HG03097 (cell line): ENCODE measurements at regions not wholly inside any gene's neighbourhood (a gene's known extent, or its start where the extent isn't known, plus 50 kb on each side); places are given as distances from the start of the nearest gene placed in this dataset.
"Not testable (repeated sequence)": the region's sequence is repeated elsewhere in the genome, so short reads cannot be mapped to it uniquely, and the experiment has no call there.

Source experiments
- ATAC-seq: cut with Tn5 transposase; IDR thresholded peaks from one replicate; pipeline ENCODE4 v1.9.1; 2021; ENCODE audit not compliant: unreplicated experiment, low FRiP score

GRCh38 chr1:143905214-143906179, 66.3 kb downstream of the FAM72C start:
- not testable (repeated sequence) for ATAC-seq

- ATAC-seq: not testable (repeated sequence)
Observed at GRCh38 chr1:143904622-143904979, 67.2 kb downstream of the FAM72C start.

GRCh38 chr1:143903899-143904621, 67.7 kb downstream of the FAM72C start:
- ATAC-seq: not testable (repeated sequence)

DNA sequence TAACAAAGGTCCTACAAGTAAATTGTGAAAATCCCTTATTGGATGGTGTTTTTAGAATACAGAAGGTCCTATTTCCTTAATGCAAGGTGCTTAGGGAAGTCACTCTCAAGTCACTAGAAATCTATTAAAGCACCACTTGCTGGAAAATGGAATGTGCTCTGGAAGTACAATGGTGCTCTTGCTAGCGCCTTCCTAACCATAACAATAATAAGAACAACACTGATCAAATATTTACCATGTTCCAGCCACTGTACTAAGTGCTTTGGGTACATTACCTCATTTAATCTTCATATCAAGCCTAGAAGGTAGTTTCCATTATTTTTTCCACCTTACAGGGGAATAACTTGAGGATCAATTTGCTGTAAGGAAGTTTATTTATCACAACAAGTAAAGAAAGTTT, 75.4 kb downstream of the FAM72C start:
- not testable (repeated sequence) for ATAC-seq

- ATAC-seq: peak; percentile 91
Observed at GRCh38 chr1:143884932-143885574, 86.7 kb downstream of the FAM72C start.

- ATAC-seq: peak; percentile 92
Observed at GRCh38 chr1:143884532-143884931, 87.3 kb downstream of the FAM72C start.

DNA sequence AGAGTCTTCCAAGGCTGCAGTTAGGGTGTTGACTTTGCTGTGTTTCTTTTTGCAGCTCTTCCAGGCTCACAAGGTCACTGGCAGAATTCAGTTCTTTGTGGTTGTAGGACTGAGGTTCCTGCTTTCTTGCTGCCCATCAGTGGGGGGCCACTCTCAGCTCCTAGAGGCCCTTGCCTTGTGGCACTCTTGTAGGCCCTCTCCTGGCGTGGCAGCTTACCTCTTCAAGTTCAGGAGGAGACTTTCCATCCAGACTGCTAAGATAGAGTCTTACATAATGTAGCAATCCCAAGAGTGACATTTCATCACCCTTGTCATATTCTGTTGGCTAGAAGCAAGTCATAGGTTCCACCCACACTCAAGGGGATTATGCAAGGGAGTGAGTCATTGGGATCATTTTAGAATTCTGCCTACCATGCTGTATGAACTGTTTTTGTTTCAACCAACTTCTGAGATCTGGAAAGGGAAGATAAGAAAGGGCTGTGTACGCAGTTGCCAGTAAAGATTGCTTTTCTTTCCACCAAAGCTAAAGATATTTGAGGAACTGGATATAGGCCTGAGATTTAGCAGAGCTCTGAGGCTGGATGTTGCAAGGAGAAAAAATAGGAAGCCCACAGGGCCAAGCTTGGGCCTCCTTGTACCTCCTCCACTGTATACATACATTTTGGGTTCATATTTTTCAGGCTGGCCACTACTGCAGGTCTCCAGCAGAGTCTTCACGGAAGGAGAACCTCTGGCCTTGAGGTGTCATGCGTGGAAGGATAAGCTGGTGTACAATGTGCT, 91.8 kb downstream of the FAM72C start:
- not testable (repeated sequence) for ATAC-seq

GRCh38 chr1:143875947-143876346, 95.8 kb downstream of the FAM72C start:
- not testable (repeated sequence) for ATAC-seq

DNA sequence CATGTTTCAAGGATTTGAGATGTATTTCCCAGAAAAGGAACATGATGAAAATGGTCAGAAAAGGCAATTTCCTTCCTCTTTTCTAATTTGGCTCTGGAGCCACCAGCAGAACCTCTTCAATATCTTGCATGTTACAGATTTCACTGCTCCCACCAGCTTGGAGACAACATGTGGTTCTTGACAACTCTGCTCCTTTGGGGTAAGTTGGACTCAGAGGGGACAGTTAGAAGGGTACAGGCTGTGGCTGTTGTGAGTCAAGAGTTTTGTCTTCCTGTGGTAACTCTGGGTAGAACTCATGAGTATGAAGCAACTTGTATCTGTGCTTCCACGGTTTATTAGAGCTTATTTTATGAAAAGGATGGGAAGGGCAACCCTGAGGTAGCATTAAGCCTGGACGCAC, 97.2 kb downstream of the FAM72C start:
- ATAC-seq: not testable (repeated sequence)

- ATAC-seq: not testable (repeated sequence)
Observed at GRCh38 chr1:143873650-143874049, 98.1 kb downstream of the FAM72C start.

- ATAC-seq: not testable (repeated sequence)
Observed at GRCh38 chr1:143870388-143870787, 101.4 kb downstream of the FAM72C start.

DNA sequence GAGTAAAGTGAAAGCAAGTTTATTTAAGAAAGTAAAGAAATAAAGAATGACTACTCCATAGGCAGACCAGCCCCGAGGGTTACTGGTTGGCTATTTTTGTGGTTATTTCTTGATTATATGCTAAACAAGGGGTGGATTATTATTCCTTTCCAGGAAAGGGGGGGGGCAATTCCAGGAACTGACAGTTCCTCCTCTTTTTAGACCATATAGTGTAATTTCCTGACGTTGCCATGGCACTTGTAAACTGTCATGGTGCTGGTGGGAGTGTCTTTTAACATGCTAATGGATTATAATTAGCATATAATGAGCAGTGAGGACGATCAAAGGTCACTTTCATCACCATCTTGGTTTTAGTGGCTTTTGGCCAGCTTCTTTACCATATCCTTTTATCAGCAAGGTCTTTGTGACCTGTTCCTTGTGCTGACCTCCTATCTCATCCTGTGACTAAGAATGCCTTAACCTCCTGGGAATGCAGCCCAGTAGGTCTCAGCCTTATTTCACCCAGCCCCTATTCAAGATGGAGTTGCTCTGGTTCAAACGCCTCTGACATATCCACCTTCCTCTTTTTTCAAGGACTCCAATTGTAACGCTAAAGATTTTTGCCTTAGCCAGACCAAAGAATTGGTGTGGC, 104.1 kb downstream of the FAM72C start:
- not testable (repeated sequence) for ATAC-seq

GRCh38 chr1:143863901-143864520, 107.8 kb downstream of the FAM72C start:
- ATAC-seq: not testable (repeated sequence)

- ATAC-seq: not testable (repeated sequence)
Observed at GRCh38 chr1:143862722-143863121, 109.1 kb downstream of the FAM72C start.

DNA sequence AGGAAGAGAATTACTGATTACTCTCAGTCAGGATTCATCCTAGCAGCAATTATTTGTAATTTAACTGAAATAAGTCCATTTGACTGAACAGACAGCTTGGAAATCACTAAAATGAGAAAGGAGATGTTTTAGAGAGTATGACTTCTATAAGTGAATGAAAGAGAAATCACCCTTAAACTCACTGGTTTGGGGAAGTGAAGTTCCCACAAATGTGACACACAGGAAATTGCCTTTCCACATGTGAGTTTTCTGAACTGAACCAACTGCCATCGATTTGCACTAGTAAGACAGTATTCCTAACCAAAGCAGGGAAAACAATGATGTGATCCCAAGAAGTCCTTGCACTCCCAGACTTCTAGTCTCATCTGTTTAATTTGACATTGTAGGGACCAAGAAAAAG, 110.5 kb downstream of the FAM72C start:
- ATAC-seq: not testable (repeated sequence)

- not testable (repeated sequence) for ATAC-seq
Observed at GRCh38 chr1:143855867-143856266, 115.9 kb downstream of the FAM72C start.

GRCh38 chr1:143854069-143854468, 117.7 kb downstream of the FAM72C start:
- ATAC-seq: not testable (repeated sequence)

GRCh38 chr1:143850637-143851036, 121.1 kb downstream of the FAM72C start:
- ATAC-seq: not testable (repeated sequence)

- not testable (repeated sequence) for ATAC-seq
Observed at GRCh38 chr1:143848859-143849258, 122.9 kb downstream of the FAM72C start.
